GM21390 (cell line): ENCODE measurements at regions not wholly inside any gene's neighbourhood (a gene's known extent, or its start where the extent isn't known, plus 50 kb on each side); places are given as distances from the start of the nearest gene placed in this dataset.
"Not testable (repeated sequence)": the region's sequence is repeated elsewhere in the genome, so short reads cannot be mapped to it uniquely, and the experiment has no call there.

Source experiments
- ATAC-seq: cut with Tn5 transposase; IDR thresholded peaks from one replicate; pipeline ENCODE4 v1.9.1; 2021; ENCODE audit not compliant: unreplicated experiment

DNA sequence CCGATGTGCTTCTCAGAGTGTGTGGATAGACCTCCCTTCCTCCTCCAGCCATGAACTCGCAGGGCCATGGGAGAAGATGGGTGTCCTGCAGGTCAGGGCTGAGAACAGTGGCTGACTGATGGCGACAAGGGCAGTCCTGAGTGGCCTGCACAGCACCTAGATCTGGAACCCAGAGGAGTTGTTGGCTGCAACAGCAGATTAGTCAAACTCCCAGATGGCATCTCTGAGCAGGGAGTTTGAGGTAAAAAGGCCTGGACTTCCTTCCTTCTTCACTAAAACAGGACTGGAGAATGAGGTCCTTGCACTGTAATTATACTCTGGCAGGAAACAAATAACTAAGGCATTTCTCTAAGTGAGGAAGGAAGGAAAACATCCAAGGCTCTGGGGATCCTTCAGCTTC is 160.8 kb downstream of the MYCN start:
- ATAC-seq: no peak

- no peak for ATAC-seq
Measured at GRCh38 chr2:16100006-16100405, 159.7 kb downstream of the MYCN start.

DNA sequence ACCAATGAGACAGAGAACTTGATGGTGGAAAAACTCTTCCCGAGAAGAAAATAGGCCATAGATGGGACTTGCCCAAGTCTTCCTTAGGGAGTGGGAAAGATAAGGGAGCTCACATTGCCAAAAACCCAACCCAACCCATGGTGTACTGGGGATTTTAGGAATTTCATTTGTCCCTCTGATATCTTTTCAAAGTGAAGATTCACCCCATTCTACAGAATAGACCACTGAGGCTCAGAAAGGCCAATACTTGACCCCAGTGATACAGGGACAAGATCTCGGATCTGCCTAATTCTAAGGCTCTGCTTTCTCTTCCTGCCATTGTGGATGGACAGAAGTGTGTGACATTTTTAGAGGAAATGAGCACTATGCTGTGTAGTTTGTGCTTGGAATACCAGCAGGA is 159.0 kb downstream of the MYCN start:
- ATAC-seq: no peak

DNA sequence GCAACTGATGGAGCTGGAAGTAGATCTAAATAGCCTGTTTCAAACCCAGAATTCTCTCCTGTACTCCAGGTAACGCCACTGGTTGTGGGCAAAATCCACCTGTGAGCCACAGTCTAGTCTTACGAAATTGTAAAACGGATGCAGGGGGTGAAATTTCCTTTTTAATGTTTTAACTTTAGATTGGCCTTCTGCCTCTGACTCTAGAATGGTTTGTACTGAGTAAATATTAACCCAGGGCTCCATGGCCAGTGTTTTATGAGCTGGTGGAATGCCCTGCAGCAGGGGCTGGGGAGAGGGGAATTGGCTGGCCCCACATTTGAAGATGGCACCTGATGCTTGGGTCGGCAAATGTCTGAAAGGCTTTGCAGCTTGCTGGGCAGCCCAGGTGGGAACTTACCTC is 156.6 kb downstream of the MYCN start:
- ATAC-seq: no peak

DNA sequence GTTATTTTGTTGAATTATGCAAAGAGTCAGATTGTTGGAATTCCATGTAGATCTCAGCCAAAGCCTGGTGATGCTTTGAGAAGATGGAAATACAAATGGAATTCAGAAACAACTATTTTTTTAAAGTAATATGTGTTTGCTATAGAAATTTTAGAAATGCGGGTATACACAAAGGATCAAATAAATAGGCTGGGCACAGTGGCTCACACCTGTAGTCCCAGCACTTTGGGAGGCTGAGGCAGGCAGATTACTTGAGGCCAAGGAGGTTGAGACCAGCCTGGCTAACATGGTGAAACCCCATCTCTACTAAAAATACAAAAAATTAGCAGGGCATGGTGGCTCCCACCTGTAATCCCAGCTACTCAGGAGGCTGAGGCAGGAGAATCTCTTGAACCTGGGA is 155.1 kb downstream of the MYCN start:
- not testable (repeated sequence) for ATAC-seq

DNA sequence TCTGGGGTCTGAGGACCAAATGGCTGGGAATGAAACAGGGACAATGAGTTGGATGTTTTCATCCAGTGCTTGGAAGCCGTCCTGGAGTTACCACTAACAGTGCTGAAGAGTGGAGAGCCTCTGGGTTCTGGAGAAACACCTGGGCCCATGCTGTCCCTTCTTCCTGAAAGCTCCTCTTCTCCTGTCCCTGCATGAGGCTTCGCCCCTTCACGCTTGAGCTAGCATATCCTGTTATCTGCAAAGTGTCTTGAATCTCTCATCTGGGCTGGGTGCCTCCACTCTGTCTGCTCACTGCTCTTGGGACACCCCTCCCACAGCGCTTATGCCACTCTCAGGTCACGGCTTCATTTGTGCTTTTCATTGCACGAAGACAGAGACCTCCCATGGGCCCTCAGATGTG is 154.5 kb downstream of the MYCN start:
- no peak for ATAC-seq

- ATAC-seq: no peak
Measured at GRCh38 chr2:16093639-16094529, 153.5 kb downstream of the MYCN start.

DNA sequence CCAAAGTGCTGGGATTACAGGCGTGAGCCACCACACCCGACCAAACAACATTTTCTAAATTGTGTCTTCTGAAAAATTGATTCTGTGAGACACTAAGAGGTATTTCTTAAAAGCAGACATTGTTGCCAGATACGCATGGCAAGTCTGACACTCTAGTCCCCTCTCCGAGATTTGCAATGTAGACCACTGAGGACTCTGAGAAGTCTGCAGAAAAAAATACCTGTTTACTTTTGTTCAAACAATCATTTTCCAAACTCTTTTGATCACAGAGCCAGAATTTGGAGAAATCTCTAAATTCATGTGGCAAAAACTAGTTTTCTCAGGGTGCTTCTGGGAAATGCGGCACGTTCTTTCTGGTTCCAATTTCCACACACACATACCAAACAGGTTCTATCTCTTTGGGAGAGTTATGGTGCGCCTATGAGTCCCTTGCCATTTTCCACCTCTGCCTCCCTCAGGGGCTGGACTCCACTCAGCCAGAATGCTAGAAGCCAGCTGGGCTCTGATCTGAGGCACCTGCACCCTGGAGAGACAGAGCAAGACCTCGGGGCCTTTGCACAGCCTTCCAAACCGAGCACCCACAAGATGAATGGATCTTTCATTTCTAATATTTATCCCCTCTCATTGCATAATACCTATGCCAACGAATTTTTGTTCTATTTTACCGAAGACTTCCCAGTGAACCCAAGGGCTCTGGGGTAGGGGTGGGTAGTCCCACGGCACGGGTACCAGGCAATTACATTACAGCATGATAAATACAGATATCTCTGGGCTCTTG is 152.7 kb downstream of the MYCN start:
- ATAC-seq: no peak

DNA sequence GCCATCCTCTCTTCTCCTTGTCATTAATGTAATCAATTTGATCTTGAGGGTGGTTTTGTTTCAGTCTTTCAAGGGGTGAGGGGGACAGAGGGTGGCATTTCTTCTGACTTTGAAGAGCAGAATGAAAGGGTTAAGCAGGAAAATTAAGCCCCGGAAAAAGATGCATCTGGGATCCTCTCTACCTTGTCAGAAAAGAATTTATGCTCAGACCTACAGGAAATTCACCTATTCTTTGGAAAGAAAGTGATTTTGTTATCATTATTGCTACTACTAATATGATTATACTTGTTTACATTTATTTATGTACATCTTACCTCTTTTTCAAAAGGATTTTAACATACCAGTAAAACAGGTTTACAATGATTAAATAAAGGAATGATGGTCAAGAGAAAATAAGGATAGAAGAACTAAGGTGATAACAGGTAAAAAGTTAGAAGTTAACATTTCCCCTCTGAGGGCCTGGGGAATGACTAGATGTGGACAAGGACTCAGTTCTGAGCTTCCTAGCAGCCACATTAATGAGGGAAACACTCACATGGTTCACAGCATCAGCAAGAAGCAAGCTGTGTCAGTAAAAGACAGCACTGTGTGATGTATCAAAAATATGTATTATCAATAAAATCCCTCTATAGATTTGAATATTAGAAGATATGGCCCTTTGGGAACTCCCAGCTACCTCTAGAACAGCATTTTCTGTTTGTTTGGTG is 151.4 kb downstream of the MYCN start:
- no peak for ATAC-seq

GRCh38 chr2:16090650-16091575 is 150.6 kb downstream of the MYCN start:
- no peak for ATAC-seq

DNA sequence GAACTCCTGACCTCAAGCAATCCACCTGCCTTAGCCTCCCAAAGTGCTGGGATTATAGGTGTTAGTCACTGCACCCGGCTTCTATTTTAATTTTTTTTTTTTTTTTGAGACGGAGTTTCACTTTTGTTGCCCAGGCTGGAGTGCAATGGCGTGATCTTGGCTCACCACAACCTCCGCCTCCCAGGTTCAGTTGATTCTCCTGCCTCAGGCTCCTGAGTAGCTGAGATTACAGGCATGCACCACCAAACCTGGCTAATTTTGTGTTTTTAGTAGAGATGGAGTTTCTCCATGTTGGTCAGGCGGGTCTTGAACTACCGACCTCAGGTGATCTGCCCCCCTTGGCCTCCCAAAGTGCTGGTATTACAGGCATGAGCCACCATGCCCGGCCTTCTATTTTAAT is 149.1 kb downstream of the MYCN start:
- not testable (repeated sequence) for ATAC-seq

DNA sequence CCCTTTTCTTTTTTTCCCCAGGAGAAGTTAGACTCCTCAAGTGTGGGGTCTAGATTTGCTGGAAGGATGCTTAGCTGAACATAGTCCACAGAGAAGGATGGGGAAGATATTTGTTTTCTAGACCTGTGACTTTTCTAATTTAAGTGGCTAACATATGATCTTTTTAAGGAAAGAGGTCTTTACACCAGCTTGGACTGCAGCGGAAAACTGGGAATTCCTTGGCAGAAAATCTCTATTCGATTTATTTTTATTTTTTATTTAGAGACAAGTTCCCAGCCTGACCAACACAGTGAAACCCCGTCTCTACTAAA is 148.4 kb downstream of the MYCN start:
- no peak for ATAC-seq

GRCh38 chr2:16088035-16088801 is 147.9 kb downstream of the MYCN start:
- no peak for ATAC-seq

DNA sequence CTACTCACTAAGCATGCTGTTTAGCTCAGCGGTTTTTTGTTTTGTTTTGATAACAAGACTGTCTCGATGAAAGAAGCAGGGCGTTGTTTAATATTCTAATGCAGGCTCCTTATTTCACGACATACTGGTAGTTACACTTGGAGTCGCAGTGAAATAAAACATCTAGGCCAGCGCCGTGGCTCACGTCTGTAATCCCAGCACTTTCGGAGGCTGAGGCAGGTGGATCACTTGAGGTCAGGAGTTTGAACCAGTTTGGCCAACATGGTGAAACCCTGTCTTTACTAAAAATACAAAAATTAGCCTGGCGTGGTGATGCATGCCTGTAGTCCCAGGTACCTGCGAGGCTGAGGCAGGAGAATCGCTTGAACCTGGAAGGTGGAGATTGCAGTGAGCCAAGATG is 145.8 kb downstream of the MYCN start:
- ATAC-seq: not testable (repeated sequence)

GRCh38 chr2:16085073-16085472 is 144.7 kb downstream of the MYCN start:
- no peak for ATAC-seq

GRCh38 chr2:16084274-16084673 is 143.9 kb downstream of the MYCN start:
- no peak for ATAC-seq

- no peak for ATAC-seq
Measured at GRCh38 chr2:16082276-16082675, 141.9 kb downstream of the MYCN start.

- ATAC-seq: no peak
Measured at GRCh38 chr2:16081316-16082200, 141.2 kb downstream of the MYCN start.

GRCh38 chr2:16080516-16080915 is 140.2 kb downstream of the MYCN start:
- ATAC-seq: no peak
